ENCODE measurements at regions not wholly inside any gene's neighbourhood (a gene's known extent, or its start where the extent isn't known, plus 50 kb on each side); places are given as distances from the start of the nearest gene placed in this dataset.

- Histone ChIP-seq H3K4me3 (no peak overlapping the region), H3K36me3 (no peaks in the 10 kb centered on the region), H3K27ac (no peak overlapping the region), H3K27me3 (ENCODE audit: low read depth) (no peaks in the 10 kb centered on the region), H3K4me1 (no peaks in the 10 kb centered on the region), H3K9me3 (no peaks in the 10 kb centered on the region)
- intact Hi-C loops (cut with DNase I) = no loop called here
- TF ChIP-seq, protein P1, sequence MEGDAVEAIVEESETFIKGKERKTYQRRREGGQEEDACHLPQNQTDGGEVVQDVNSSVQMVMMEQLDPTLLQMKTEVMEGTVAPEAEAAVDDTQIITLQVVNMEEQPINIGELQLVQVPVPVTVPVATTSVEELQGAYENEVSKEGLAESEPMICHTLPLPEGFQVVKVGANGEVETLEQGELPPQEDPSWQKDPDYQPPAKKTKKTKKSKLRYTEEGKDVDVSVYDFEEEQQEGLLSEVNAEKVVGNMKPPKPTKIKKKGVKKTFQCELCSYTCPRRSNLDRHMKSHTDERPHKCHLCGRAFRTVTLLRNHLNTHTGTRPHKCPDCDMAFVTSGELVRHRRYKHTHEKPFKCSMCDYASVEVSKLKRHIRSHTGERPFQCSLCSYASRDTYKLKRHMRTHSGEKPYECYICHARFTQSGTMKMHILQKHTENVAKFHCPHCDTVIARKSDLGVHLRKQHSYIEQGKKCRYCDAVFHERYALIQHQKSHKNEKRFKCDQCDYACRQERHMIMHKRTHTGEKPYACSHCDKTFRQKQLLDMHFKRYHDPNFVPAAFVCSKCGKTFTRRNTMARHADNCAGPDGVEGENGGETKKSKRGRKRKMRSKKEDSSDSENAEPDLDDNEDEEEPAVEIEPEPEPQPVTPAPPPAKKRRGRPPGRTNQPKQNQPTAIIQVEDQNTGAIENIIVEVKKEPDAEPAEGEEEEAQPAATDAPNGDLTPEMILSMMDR (IDR thresholded peaks at IDR 0.05) = no peak
- no peak for ATAC-seq
- no peak for DNase-seq
Observed at GRCh38 chr18:78136986-78137385, 842.6 kb upstream of the SALL3 start.

DNA sequence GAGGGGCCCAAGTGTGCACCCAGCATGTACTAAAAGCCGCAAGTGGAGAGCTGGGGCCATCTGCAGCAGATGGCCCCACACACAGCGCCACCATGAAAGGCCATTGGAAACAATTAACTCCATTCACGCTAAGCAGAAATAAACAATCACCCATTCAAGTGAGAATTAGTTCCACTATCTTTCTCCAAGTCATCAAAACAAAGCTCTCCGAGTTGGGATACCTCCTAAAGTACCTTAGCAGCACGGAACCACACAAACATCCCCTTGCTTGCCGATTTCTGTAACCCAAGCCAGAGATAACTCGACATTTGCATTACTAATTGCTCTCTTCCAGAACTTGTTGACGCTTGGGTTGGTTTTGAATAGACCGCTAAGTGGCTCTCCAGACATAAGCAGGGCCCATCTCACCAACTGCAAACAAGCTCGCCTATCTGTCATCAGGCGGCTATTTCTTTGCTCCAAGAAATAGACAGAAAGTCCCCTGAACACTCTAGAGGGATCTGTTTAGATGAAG is 840.6 kb upstream of the SALL3 start:
- H3K4me1 ChIP-seq = no peaks in the 10 kb centered on the region
- no peaks in the 10 kb centered on the region for H3K36me3 ChIP-seq
- TF ChIP-seq, protein P1 (IDR thresholded peaks at IDR 0.05) = no peak
- ATAC-seq = no peak
- no peaks in the 10 kb centered on the region for H3K9me3 ChIP-seq
- no peak overlapping the region for H3K27ac ChIP-seq
- no peak for DNase-seq
- H3K27me3 ChIP-seq (ENCODE audit: low read depth) = no peaks in the 10 kb centered on the region
- no peak overlapping the region for H3K4me3 ChIP-seq
- intact Hi-C loops (cut with DNase I) = no loop called here

- DNase-seq (no peak), ATAC-seq (no peak)
- Histone ChIP-seq H3K27ac (no peak overlapping the region), H3K4me1 (no peaks in the 10 kb centered on the region), H3K36me3 (no peaks in the 10 kb centered on the region), H3K9me3 (no peaks in the 10 kb centered on the region), H3K4me3 (no peak overlapping the region), H3K27me3 (ENCODE audit: low read depth) (no peaks in the 10 kb centered on the region)
- intact Hi-C loops (cut with DNase I) = no loop called here
- TF ChIP-seq, protein P1 (IDR thresholded peaks at IDR 0.05) = no peak
Observed at GRCh38 chr18:78140294-78140693, 839.3 kb upstream of the SALL3 start.

DNA sequence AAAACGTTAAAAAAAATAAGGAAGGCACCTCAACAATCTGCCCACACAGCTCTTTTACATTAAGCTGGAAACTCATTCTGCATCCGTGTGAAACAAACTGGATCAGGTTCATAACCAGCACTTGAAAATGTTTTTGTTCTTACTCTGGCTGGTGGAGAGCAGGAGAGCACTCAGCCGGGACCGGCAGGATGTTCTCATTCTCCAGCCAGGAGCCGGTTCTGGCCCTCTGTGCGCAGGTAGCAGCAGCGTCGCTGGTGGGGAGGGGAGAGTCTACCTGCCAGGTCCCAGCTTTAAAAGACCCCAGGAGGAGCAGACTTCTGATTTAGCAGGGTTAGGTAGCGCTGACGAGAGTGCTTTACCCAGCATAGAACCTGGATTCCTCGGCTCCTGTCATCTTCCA is 834.9 kb upstream of the SALL3 start:
- DNase-seq (no peak), ATAC-seq (peak; percentile 84 to 86)
- H3K4me3 ChIP-seq = no peak overlapping the region
- no peaks in the 10 kb centered on the region for H3K4me1 ChIP-seq
- intact Hi-C loops (cut with DNase I) = no loop called here
- TF ChIP-seq, protein P1 (IDR thresholded peaks at IDR 0.05) = no peak
- no peaks in the 10 kb centered on the region for H3K27me3 ChIP-seq (ENCODE audit: low read depth)
- no peak overlapping the region for H3K27ac ChIP-seq
- no peaks in the 10 kb centered on the region for H3K36me3 ChIP-seq
- H3K9me3 ChIP-seq = no peaks in the 10 kb centered on the region

DNA sequence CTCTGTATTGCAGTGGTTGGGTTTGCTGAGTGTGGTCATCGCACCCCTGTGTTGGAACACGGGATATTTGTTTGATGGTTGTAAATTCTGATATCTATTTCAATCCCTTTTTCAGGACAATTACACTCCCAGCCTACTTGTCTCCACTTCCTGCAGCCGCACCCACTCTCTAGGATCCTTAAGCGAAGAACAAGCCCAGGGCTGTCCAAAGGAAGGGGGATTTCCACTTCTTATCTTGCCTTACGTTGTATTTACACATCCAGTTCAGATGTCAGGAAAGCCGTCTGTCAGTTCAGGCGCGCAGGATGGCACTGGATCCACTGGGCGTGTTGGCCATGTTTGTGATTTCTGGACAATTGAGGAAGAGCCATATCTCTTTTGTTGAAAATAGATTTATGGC is 834.5 kb upstream of the SALL3 start:
- no peak overlapping the region for H3K27ac ChIP-seq
- H3K4me1 ChIP-seq = no peaks in the 10 kb centered on the region
- ATAC-seq (peak; percentile 82 to 85), DNase-seq (no peak)
- no peaks in the 10 kb centered on the region for H3K27me3 ChIP-seq (ENCODE audit: low read depth)
- TF ChIP-seq, protein P1 (IDR thresholded peaks at IDR 0.05) = no peak
- H3K9me3 ChIP-seq = no peaks in the 10 kb centered on the region
- no peak overlapping the region for H3K4me3 ChIP-seq
- no peaks in the 10 kb centered on the region for H3K36me3 ChIP-seq
- intact Hi-C loops (cut with DNase I) = no loop called here

All from lower lobe of right lung (tissue), 2 donors.